OCI-LY1 (cell line): ENCODE measurements at regions not wholly inside any gene's neighbourhood (a gene's known extent, or its start where the extent isn't known, plus 50 kb on each side); places are given as distances from the start of the nearest gene placed in this dataset.

Experiments used
- H2AFZ ChIP-seq: fragments of 200-600 bp; sonication (generic), shearing (Covaris generic); 2 replicates; pipeline ENCODE4 v1.6.0; 2014; ENCODE audit warnings: antibody characterized with exemption, mild to moderate bottlenecking, low read length
- H3F3A ChIP-seq: fragments of 200-600 bp; sonication (generic), shearing (Covaris generic); 2 replicates; pipeline ENCODE4 v1.6.0; 2014; ENCODE audit warnings: mild to moderate bottlenecking, antibody characterized with exemption, low read length, moderate library complexity; ENCODE audit not compliant: insufficient read depth
- H3K27ac ChIP-seq: fragments of 200-600 bp; sonication (generic); 2 replicates; pipeline ENCODE4 v1.5.1; 2014; ENCODE audit warnings: low read length, mixed run types, mild to moderate bottlenecking, low read depth; ENCODE audit not compliant: poor library complexity, severe bottlenecking
- H3K27me3 ChIP-seq: fragments of 200-600 bp; sonication (generic); 2 replicates; pipeline ENCODE4 v1.6.0; 2014; ENCODE audit warnings: antibody characterized with exemption, mild to moderate bottlenecking, low read length, moderate library complexity; ENCODE audit not compliant: insufficient read depth
- H3K36me3 ChIP-seq: fragments of 200-600 bp; sonication (generic); 2 replicates; pipeline ENCODE4 v1.6.1; 2014; ENCODE audit warnings: mild to moderate bottlenecking, antibody characterized with exemption, low read length, moderate library complexity, mixed read lengths; ENCODE audit not compliant: insufficient read depth
- H3K4me1 ChIP-seq: fragments of 200-600 bp; sonication (generic); 2 replicates; pipeline ENCODE4 v1.5.1; 2014; ENCODE audit warnings: mild to moderate bottlenecking, low read length, moderate library complexity; ENCODE audit not compliant: insufficient read depth, severe bottlenecking
- H3K4me2 ChIP-seq: fragments of 200-600 bp; sonication (generic), shearing (Covaris generic); 2 replicates; pipeline ENCODE4 v1.6.1; 2014; ENCODE audit warnings: low read length
- H3K4me3 ChIP-seq: fragments of 200-600 bp; sonication (generic); 2 replicates; pipeline ENCODE4 v1.5.1; 2014; ENCODE audit warnings: low read length, low read depth, mild to moderate bottlenecking, mixed read lengths; ENCODE audit not compliant: poor library complexity, severe bottlenecking
- H3K79me2 ChIP-seq: fragments of 200-600 bp; shearing (Covaris generic); 2 replicates; pipeline ENCODE4 v1.6.1; 2016; ENCODE audit warnings: mixed run types, low read length, mixed read lengths; ENCODE audit not compliant: insufficient read depth
- H3K9ac ChIP-seq: fragments of 200-600 bp; sonication (generic), shearing (Covaris generic); 2 replicates; pipeline ENCODE4 v1.6.1; 2014; ENCODE audit warnings: mild to moderate bottlenecking, low read length, mixed read lengths
- H3K9me2 ChIP-seq: fragments of 200-600 bp; sonication (generic), shearing (Covaris generic); 2 replicates; pipeline ENCODE4 v1.6.1; 2014; ENCODE audit warnings: low read depth, mild to moderate bottlenecking, low read length, mixed read lengths
- H3K9me3 ChIP-seq: fragments of 200-600 bp; shearing (Covaris generic); 2 replicates; pipeline ENCODE4 v1.6.1; 2014; ENCODE audit warnings: low read length, mixed read lengths
- H4K20me1 ChIP-seq: fragments of 200-600 bp; sonication (generic), shearing (Covaris generic); 2 replicates; pipeline ENCODE4 v1.6.0; 2016; ENCODE audit warnings: mild to moderate bottlenecking, low read length; ENCODE audit not compliant: insufficient read depth
- CTCF ChIP-seq: fragments of 200-600 bp; sonication (generic), shearing (Covaris generic); IDR thresholded peaks from 2 replicates; pipeline ENCODE4 v1.5.1; 2017; ENCODE audit warnings: mild to moderate bottlenecking, antibody characterized with exemption, low read length, moderate library complexity, mixed read lengths
- EZH2 ChIP-seq: fragments of 200-600 bp; sonication (generic), shearing (Covaris generic); IDR thresholded peaks from 2 replicates; pipeline ENCODE4 v1.8.0; 2017; ENCODE audit warnings: borderline replicate concordance, mixed run types, mild to moderate bottlenecking, antibody characterized with exemption, low read length, moderate library complexity, mixed read lengths

DNA sequence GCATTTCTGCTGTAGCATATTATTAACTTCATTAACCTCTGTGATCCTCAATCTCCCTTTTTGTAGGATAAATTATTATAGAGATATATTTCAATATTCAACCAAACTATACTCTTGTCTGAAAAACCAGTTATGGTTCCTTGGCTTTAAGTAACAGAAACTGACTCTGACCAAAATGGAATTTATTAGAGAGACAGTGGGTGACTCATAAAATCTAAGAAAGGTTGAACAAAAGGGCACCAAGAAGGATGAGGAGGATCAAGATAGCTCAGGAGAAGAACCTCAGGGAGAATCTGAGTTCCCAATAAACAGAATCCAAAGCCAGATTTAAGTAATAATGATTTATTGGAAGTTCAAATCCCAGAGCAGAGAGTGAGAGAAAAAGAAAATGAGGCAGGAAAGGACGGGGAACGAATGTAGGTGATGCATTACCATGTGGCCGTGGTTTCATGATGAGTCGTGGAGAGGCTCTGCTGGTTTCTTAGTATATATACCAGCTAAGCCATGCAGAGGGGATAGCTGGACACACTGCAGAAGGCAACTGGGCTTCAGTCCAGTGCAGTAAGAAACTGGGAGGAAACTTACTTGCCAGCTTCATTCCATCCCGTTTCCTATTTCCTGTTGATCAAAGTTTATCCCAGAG, 151.5 kb upstream of the GOT2 start:
- no peaks in the 10 kb centered on the region for H3K4me1 ChIP-seq
- H3K36me3 ChIP-seq, result no peaks in the 10 kb centered on the region
- H4K20me1 ChIP-seq, result no peaks in the 10 kb centered on the region
- no peaks in the 10 kb centered on the region for H3K27me3 ChIP-seq
- H3K4me2 ChIP-seq, result no peak overlapping the region
- no peak overlapping the region for H3K9ac ChIP-seq
- H3K79me2 ChIP-seq, result no peaks in the 10 kb centered on the region
- 0 out of 2 replicates have a peak, but pooled peaks cover 4% of the 10 kb centered on the region for H3F3A ChIP-seq
- TF ChIP-seq EZH2 (no peak), CTCF (no peak)
- H3K27ac ChIP-seq, result no peak overlapping the region
- H3K4me3 ChIP-seq, result no peak overlapping the region
- H3K9me2 ChIP-seq, result no peaks in the 10 kb centered on the region
- no peak overlapping the region for H2AFZ ChIP-seq
- H3K9me3 ChIP-seq, result no peaks in the 10 kb centered on the region

DNA sequence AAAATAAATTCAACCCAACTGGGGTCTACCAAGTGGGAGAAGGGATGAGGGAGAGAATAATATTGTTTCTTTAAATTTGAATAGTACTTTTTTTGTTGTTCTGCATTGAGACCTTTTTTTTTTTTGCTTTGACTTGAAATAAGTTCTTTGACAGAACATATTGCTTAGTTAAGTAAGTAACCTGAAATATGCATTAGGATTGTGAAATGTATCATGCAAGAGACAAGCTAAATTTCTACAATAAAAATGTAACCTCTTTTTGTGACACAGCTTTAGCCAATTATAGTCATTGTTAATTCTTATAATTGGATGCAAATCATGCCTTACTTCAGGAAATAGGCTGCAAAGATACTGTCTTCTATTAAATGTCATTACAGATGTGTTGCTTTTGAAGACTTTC, 150.0 kb upstream of the GOT2 start:
- Histone ChIP-seq H3K9me3 (no peaks in the 10 kb centered on the region), H4K20me1 (no peaks in the 10 kb centered on the region), H3F3A (0 out of 2 replicates have a peak, but pooled peaks cover 4% of the 10 kb centered on the region), H3K36me3 (no peaks in the 10 kb centered on the region), H3K4me3 (no peak overlapping the region), H3K27me3 (no peaks in the 10 kb centered on the region), H3K4me1 (no peaks in the 10 kb centered on the region), H3K4me2 (no peak overlapping the region), H3K27ac (no peak overlapping the region), H3K9ac (no peak overlapping the region), H3K79me2 (no peaks in the 10 kb centered on the region), H3K9me2 (no peaks in the 10 kb centered on the region), H2AFZ (no peak overlapping the region)
- TF ChIP-seq CTCF (no peak), EZH2 (no peak)

DNA sequence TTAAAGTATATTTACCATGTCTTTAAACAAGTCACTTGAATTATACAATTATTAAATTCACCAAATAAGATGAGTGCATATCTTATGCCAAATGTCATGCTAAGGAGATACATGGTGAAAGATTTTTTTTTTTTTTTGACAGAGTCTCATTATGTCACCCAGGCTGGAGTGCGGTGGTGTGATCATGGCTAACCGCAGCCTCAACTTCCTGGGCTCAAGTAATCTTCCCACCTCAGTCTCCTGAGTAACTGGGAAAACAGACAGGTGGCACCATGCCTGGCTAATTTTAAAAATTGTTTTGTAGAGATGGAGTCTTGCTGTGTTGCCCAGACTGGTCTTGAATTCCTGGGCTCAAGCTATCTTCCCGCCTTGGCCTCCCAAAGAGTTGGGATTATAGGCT, 149.0 kb upstream of the GOT2 start:
- H3F3A ChIP-seq, result 0 out of 2 replicates have a peak, but pooled peaks cover 4% of the 10 kb centered on the region
- no peak overlapping the region for H3K4me3 ChIP-seq
- TF ChIP-seq CTCF, result no peak
- no peak for TF ChIP-seq EZH2
- H4K20me1 ChIP-seq, result no peaks in the 10 kb centered on the region
- no peaks in the 10 kb centered on the region for H3K79me2 ChIP-seq
- no peak overlapping the region for H3K9ac ChIP-seq
- no peaks in the 10 kb centered on the region for H3K36me3 ChIP-seq
- H3K9me2 ChIP-seq, result no peaks in the 10 kb centered on the region
- H3K4me2 ChIP-seq, result no peak overlapping the region
- no peaks in the 10 kb centered on the region for H3K4me1 ChIP-seq
- H3K9me3 ChIP-seq, result no peaks in the 10 kb centered on the region
- H3K27ac ChIP-seq, result no peak overlapping the region
- H2AFZ ChIP-seq, result no peak overlapping the region
- no peaks in the 10 kb centered on the region for H3K27me3 ChIP-seq
